SW480 (cell line): ENCODE measurements at regions not wholly inside any gene's neighbourhood (a gene's known extent, or its start where the extent isn't known, plus 50 kb on each side); places are given as distances from the start of the nearest gene placed in this dataset.

ENCODE experiments used
- DNase-seq: peaks from one replicate; pipeline ENCODE4 v3.0.0-alpha.2; 2016; ENCODE audit warnings: low spot score

DNA sequence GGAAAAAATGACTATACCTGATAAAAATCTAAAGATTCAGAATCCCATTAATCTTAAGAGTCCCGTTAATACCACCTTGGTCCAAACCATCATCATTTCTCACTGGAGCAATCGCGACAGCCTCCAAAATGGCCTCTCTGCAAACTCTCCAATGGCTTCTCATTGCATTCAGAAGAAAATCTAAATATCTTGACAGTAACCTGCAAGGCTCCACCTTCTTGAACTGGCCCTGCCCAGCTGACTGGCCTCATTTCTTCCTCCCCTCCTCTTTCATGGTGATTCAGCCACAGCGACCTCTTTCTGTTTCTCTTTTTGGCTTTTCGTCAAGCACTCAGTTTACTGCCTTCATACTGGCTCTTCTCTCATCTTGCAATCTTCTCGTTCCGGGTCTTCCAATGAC is 56.2 kb upstream of the GPRIN3 start:
- no peak for DNase-seq

GRCh38 chr4:89358935-89359638 is 51.5 kb upstream of the GPRIN3 start:
- no peak for DNase-seq

- DNase-seq = no peak
Measured at GRCh38 chr4:89357787-89358186, 50.2 kb upstream of the GPRIN3 start.
